ENCODE measurements at regions not wholly inside any gene's neighbourhood (a gene's known extent, or its start where the extent isn't known, plus 50 kb on each side); places are given as distances from the start of the nearest gene placed in this dataset.

GRCh38 chr14:76274324-76274723, 101.6 kb upstream of the ESRRB start:
- CTCF ChIA-PET: no interaction called here
- WGBS (ENCODE audit: missing lambda C conversion rate): 75% methylated on average over 3 of the region's 3 CpGs
- Histone ChIP-seq H3K9me3 (no peaks in the 10 kb centered on the region), H3K4me3 (no peak overlapping the region), H3K4me1 (no peaks in the 10 kb centered on the region), H3K27ac (no peak overlapping the region), H3K4me2 (no peak overlapping the region)
- DNase-seq (ENCODE audit: low read depth in 1 of 2, low spot score in 1 of 2) (no peak), FAIRE-seq (no peak), ATAC-seq (no peak)
- POLR2A ChIA-PET: no interaction called here
- TF ChIP-seq HOXB13 (CRISPR knock-in tag; IDR thresholded peaks at IDR 0.05; ENCODE audit: low read depth) (no peak), RCOR1 (IDR thresholded peaks at IDR 0.05; ENCODE audit: low read depth, low read length) (no peak), EHMT2 (IDR thresholded peaks at IDR 0.05; ENCODE audit: low read depth) (no peak), RARB (CRISPR knock-in tag; IDR thresholded peaks at IDR 0.05) (no peak), USF2 (IDR thresholded peaks at IDR 0.05) (no peak), ZC3H11A (IDR thresholded peaks at IDR 0.05) (no peak), KDM1A (IDR thresholded peaks at IDR 0.05; ENCODE audit: low read depth) (no peak), FOSL2 (IDR thresholded peaks at IDR 0.05) (no peak), FOSL2 (CRISPR knock-in tag; IDR thresholded peaks at IDR 0.05) (no peak), POLR2AphosphoS2 (conservative IDR thresholded peaks at IDR 0.05; ENCODE audit: low read length) (no peak), ATOH8 (CRISPR knock-in tag; IDR thresholded peaks at IDR 0.05; ENCODE audit: low read depth) (no peak), MAZ (IDR thresholded peaks at IDR 0.05; ENCODE audit: borderline replicate concordance, low read depth, low read length) (no peak), CBX2 (IDR thresholded peaks at IDR 0.05; ENCODE audit: borderline replicate concordance, low read depth) (no peak), E2F6 (IDR thresholded peaks at IDR 0.05; ENCODE audit: borderline replicate concordance, low read depth) (no peak)

GRCh38 chr14:76277586-76278130, 98.3 kb upstream of the ESRRB start:
- CTCF ChIA-PET: interaction anchor here (1.4 kb wide), 1 partner anchor 172 kb away, joined by 3 read pairs; no protein-coding TSS in a partner anchor
- DNase-seq (ENCODE audit: low read depth in 1 of 2, low spot score in 1 of 2): no peak
- Histone ChIP-seq H3K4me2 (no peak overlapping the region), H3K4me3 (no peak overlapping the region), H3K4me1 (no peaks in the 10 kb centered on the region), H3K27ac (no peak overlapping the region), H3K9me3 (no peaks in the 10 kb centered on the region)
- POLR2A ChIA-PET: no interaction called here
- WGBS (ENCODE audit: missing lambda C conversion rate): 60% methylated on average over 14 of the region's 14 CpGs
- ATAC-seq: no peak
- TF ChIP-seq RARB (CRISPR knock-in tag; IDR thresholded peaks at IDR 0.05): no peak
- TF ChIP-seq MAX (IDR thresholded peaks at IDR 0.05): no peak
- no peak for TF ChIP-seq FOSL2 (IDR thresholded peaks at IDR 0.05)
- TF ChIP-seq FOSL2 (CRISPR knock-in tag; IDR thresholded peaks at IDR 0.05): no peak
- TF ChIP-seq KDM1A (IDR thresholded peaks at IDR 0.05; ENCODE audit: low read depth): no peak
- no peak for TF ChIP-seq TFCP2L1 (CRISPR knock-in tag; IDR thresholded peaks at IDR 0.05)
- no peak for TF ChIP-seq JUNB (IDR thresholded peaks at IDR 0.05)
- TF ChIP-seq HOXA7 (CRISPR knock-in tag; IDR thresholded peaks at IDR 0.05): no peak
- TF ChIP-seq ATOH8 (CRISPR knock-in tag; IDR thresholded peaks at IDR 0.05; ENCODE audit: low read depth): no peak
- no peak for TF ChIP-seq EP300 (IDR thresholded peaks at IDR 0.05)
- no peak for TF ChIP-seq HOXB13 (CRISPR knock-in tag; IDR thresholded peaks at IDR 0.05; ENCODE audit: low read depth)
- no peak for TF ChIP-seq ZC3H11A (IDR thresholded peaks at IDR 0.05)
- no peak for TF ChIP-seq POLR2A (IDR thresholded peaks at IDR 0.05; ENCODE audit: low read length)
- TF ChIP-seq BHLHE40 (IDR thresholded peaks at IDR 0.05; ENCODE audit: low read depth, low read length): no peak
- no peak for TF ChIP-seq MAFK (IDR thresholded peaks at IDR 0.05; ENCODE audit: partially characterized antibody)
- FAIRE-seq: no peak

GRCh38 chr14:76280221-76280620, 95.7 kb upstream of the ESRRB start:
- ChIA-PET CTCF (interaction anchor here (0.6 to 0.7 kb wide), 2 partner anchors 10 to 1892 kb away, joined by 3 read pairs; no protein-coding TSS in a partner anchor), POLR2A (no interaction called here)
- 23% methylated on average over 3 of the region's 3 CpGs for WGBS (ENCODE audit: missing lambda C conversion rate)
- Histone ChIP-seq H3K9me3 (no peaks in the 10 kb centered on the region), H3K4me3 (no peak overlapping the region), H3K4me2 (no peak overlapping the region), H3K4me1 (no peaks in the 10 kb centered on the region), H3K27ac (no peak overlapping the region)
- DNase-seq (ENCODE audit: low read depth in 1 of 2, low spot score in 1 of 2): no peak
- no peak for ATAC-seq
- FAIRE-seq: no peak
- TF ChIP-seq PBX3 (IDR thresholded peaks at IDR 0.05) (no peak), HEYL (CRISPR knock-in tag; IDR thresholded peaks at IDR 0.05) (no peak), HOXB13 (CRISPR knock-in tag; IDR thresholded peaks at IDR 0.05; ENCODE audit: low read depth) (no peak), EHF (CRISPR knock-in tag; IDR thresholded peaks at IDR 0.05) (no peak), ELK1 (IDR thresholded peaks at IDR 0.05; ENCODE audit: low read depth, low read length) (no peak), NPAS2 (CRISPR knock-in tag; IDR thresholded peaks at IDR 0.05; ENCODE audit: borderline replicate concordance) (no peak), MYC (IDR thresholded peaks at IDR 0.05; ENCODE audit: borderline replicate concordance, low read length) (no peak), CBX2 (IDR thresholded peaks at IDR 0.05; ENCODE audit: borderline replicate concordance, low read depth) (no peak), HOXA7 (CRISPR knock-in tag; IDR thresholded peaks at IDR 0.05) (no peak), FOSB (CRISPR knock-in tag; IDR thresholded peaks at IDR 0.05) (no peak), ESRRA (IDR thresholded peaks at IDR 0.05; ENCODE audit: borderline replicate concordance, low read length) (no peak), ZNF302 (CRISPR knock-in tag; IDR thresholded peaks at IDR 0.05) (no peak)

Measured in A549 (cell line).